T-cell (primary cell): ENCODE measurements at regions not wholly inside any gene's neighbourhood (a gene's known extent, or its start where the extent isn't known, plus 50 kb on each side); places are given as distances from the start of the nearest gene placed in this dataset.
"Not testable (repeated sequence)": the region's sequence is repeated elsewhere in the genome, so short reads cannot be mapped to it uniquely, and the experiment has no call there.

Experiments
- ATAC-seq, 4 experiments: fragments of 200-7000 bp in 3 of 4; fragments of 150-1000 bp in 1 of 4; cut with Tn5 transposase; replicated peaks in 1 of 4; 1 replicate in 3 of 4; 2 replicates in 1 of 4; pipeline ENCODE4 v1.10.0; 2021; ENCODE audit warnings: moderate library complexity in 3 of 4, mild to moderate bottlenecking in 2 of 4, moderate number of reproducible peaks in 1 of 4
- CTCF ChIA-PET, 2 donors: fragments of 300-600 bp; sonication (Branson Sonifier 250); formaldehyde crosslinking; loops; one replicate each; lab custom pipeline; 2022; ENCODE audit warnings: antibody characterized with exemption in 2 of 2; lab: Charles Lee
- POLR2A ChIA-PET, 2 donors: fragments of 300-600 bp; sonication (Branson Sonifier 250); formaldehyde crosslinking; loops; one replicate each; lab custom pipeline; 2022; ENCODE audit warnings: antibody characterized with exemption in 2 of 2; lab: Charles Lee
- DNase-seq, 35 experiments: peaks; one replicate each; pipeline versions ENCODE4 v3.0.0 to v3.0.0-alpha.2; 2013 to 2023
- H3K27ac ChIP-seq: one replicate; pipeline ENCODE4 v1.5.1; 2013; ENCODE audit warnings: low read length
- H3K27me3 ChIP-seq, 2 experiments: replicated peaks in 1 of 2; 1 replicate in 1 of 2; 2 replicates in 1 of 2; pipeline versions ENCODE4 v1.6.1 to v1.7.0; 2013; ENCODE audit warnings: low read length in 1 of 2, mixed read lengths in 1 of 2; ENCODE audit not compliant: control insufficient read depth in 2 of 2, insufficient read depth in 2 of 2; ENCODE audit errors: extremely low read depth in 1 of 2
- H3K36me3 ChIP-seq, 2 donors: 1 replicate in 1 of 2; 2 replicates in 1 of 2; pipeline versions ENCODE4 v1.6.1 to v1.7.0; 2013; ENCODE audit warnings: low read length in 1 of 2; ENCODE audit not compliant: control insufficient read depth in 2 of 2, insufficient read depth in 1 of 2; ENCODE audit errors: extremely low read depth in 1 of 2
- H3K4me1 ChIP-seq, 2 experiments: 1 replicate in 1 of 2; 2 replicates in 1 of 2; pipeline versions ENCODE4 v1.6.1 to v1.7.0; 2013; ENCODE audit warnings: low read length in 2 of 2, mixed read lengths in 1 of 2; ENCODE audit not compliant: insufficient read depth in 2 of 2, control insufficient read depth in 1 of 2; ENCODE audit errors: extremely low read depth in 1 of 2
- H3K4me3 ChIP-seq, 2 donors: 1 replicate in 1 of 2; 2 replicates in 1 of 2; pipeline versions ENCODE4 v1.5.1 to v1.7.0; 2013; ENCODE audit warnings: mild to moderate bottlenecking in 2 of 2, low read length in 1 of 2, moderate library complexity in 1 of 2; ENCODE audit not compliant: control insufficient read depth in 1 of 2; ENCODE audit errors: extremely low read depth in 1 of 2
- H3K9me3 ChIP-seq: 2 replicates; pipeline ENCODE4 v1.7.0; 2013
- H3K27ac Mint-ChIP-seq, 2 donors: one replicate each; pipeline ENCODE4 v1.8.0; 2020 to 2021; ENCODE audit warnings: mild to moderate bottlenecking in 2 of 2, mixed read lengths in 2 of 2
- H3K27me3 Mint-ChIP-seq, 2 donors: one replicate each; pipeline ENCODE4 v1.8.0; 2021 to 2022; ENCODE audit warnings: mixed read lengths in 2 of 2
- H3K36me3 Mint-ChIP-seq: one replicate; pipeline ENCODE4 v1.8.0; 2021; ENCODE audit warnings: mixed read lengths
- H3K4me1 Mint-ChIP-seq, 3 donors: one replicate each; pipeline ENCODE4 v1.8.0; 2020 to 2022; ENCODE audit warnings: mixed read lengths in 3 of 3, mild to moderate bottlenecking in 1 of 3
- H3K4me3 Mint-ChIP-seq, 3 donors: one replicate each; pipeline ENCODE4 v1.8.0; 2020 to 2022; ENCODE audit warnings: mild to moderate bottlenecking in 3 of 3, mixed read lengths in 3 of 3, moderate library complexity in 3 of 3
- H3K9me3 Mint-ChIP-seq, 3 donors: one replicate each; pipeline ENCODE4 v1.8.0; 2020 to 2022; ENCODE audit warnings: mixed read lengths in 3 of 3
- WGBS: methylation state at CpG from one replicate; pipeline ENCODE4 v1.1.5; 2013; ENCODE audit warnings: missing lambda C conversion rate; ENCODE audit not compliant: insufficient coverage; 5-methylcytosine and 5-hydroxymethylcytosine counted together

GRCh38 chr21:6363591-6363990 lies 4157.8 kb upstream of the TPTE start:
- H3K4me3 ChIP-seq, H3K36me3 Mint-ChIP-seq, H3K27me3 Mint-ChIP-seq, DNase-seq, H3K27ac ChIP-seq, H3K4me3 Mint-ChIP-seq, H3K36me3 ChIP-seq, H3K4me1 Mint-ChIP-seq, H3K4me1 ChIP-seq, POLR2A ChIA-PET, H3K27me3 ChIP-seq, H3K9me3 Mint-ChIP-seq, H3K9me3 ChIP-seq, H3K27ac Mint-ChIP-seq, ATAC-seq: not testable (repeated sequence)
- no CpG with 5 or more reads among the region's 1 CpG for WGBS
- CTCF ChIA-PET = interaction anchor here (0.7 to 5.1 kb wide), 4 partner anchors 9 to 12 kb away, joined by 4 to 27 read pairs (median 6); no protein-coding TSS in a partner anchor

GRCh38 chr21:6368824-6369223 lies 4152.6 kb upstream of the TPTE start:
- no CpG with 5 or more reads among the region's 7 CpGs for WGBS
- H3K9me3 Mint-ChIP-seq, H3K27me3 ChIP-seq, H3K36me3 ChIP-seq, H3K4me1 Mint-ChIP-seq, H3K9me3 ChIP-seq, H3K4me3 ChIP-seq, H3K4me3 Mint-ChIP-seq, ATAC-seq, H3K4me1 ChIP-seq, POLR2A ChIA-PET, H3K27ac Mint-ChIP-seq, H3K36me3 Mint-ChIP-seq, CTCF ChIA-PET, H3K27me3 Mint-ChIP-seq: not testable (repeated sequence)
- peak overlapping the region; percentile 35 for H3K27ac ChIP-seq
- peak in 2 of 35 experiments; percentile 0 to 5 for DNase-seq

- H3K27ac ChIP-seq = not testable (repeated sequence)
- DNase-seq = peak in 1 of 35 experiments; percentile 4
Measured at GRCh38 chr21:6373253-6373652, 4148.1 kb upstream of the TPTE start.

GRCh38 chr21:6374232-6374631 lies 4147.2 kb upstream of the TPTE start:
- H3K4me3 ChIP-seq, H3K27me3 Mint-ChIP-seq, H3K36me3 Mint-ChIP-seq, H3K4me1 Mint-ChIP-seq, H3K36me3 ChIP-seq, H3K27ac ChIP-seq, ATAC-seq, H3K27me3 ChIP-seq, H3K27ac Mint-ChIP-seq, H3K9me3 Mint-ChIP-seq, H3K9me3 ChIP-seq, H3K4me3 Mint-ChIP-seq, H3K4me1 ChIP-seq: not testable (repeated sequence)
- WGBS = 45% methylated on average over 4 of the region's 12 CpGs
- peak in 14 of 35 experiments; percentile 1 to 39 (median 10) for DNase-seq
- ChIA-PET CTCF (interaction anchor here (0.8 to 2.0 kb wide), 4 partner anchors 8 to 12 kb away, joined by 3 to 27 read pairs (median 6); no protein-coding TSS in a partner anchor), POLR2A (interaction anchor here in 1 of 2 donors (0.6 kb wide), 1 partner anchor 12 kb away, joined by 6 read pairs; no protein-coding TSS in a partner anchor)

More at GRCh38 chr21:6373253-6373652, 4148.1 kb upstream of the TPTE start:
- H3K9me3 ChIP-seq, H3K4me1 Mint-ChIP-seq, H3K27me3 Mint-ChIP-seq, H3K36me3 ChIP-seq, POLR2A ChIA-PET, H3K27ac Mint-ChIP-seq, H3K4me1 ChIP-seq, H3K4me3 Mint-ChIP-seq, H3K9me3 Mint-ChIP-seq, H3K36me3 Mint-ChIP-seq, H3K4me3 ChIP-seq, ATAC-seq, H3K27me3 ChIP-seq: not testable (repeated sequence)
- CTCF ChIA-PET = interaction anchor here (1.3 to 2.0 kb wide), 4 partner anchors 9 to 11 kb away, joined by 4 to 27 read pairs (median 6); no protein-coding TSS in a partner anchor
- no CpG with 5 or more reads among the region's 3 CpGs for WGBS

- POLR2A ChIA-PET = interaction anchor here in 1 of 2 donors (0.6 kb wide), 1 partner anchor 13 kb away, joined by 6 read pairs; no protein-coding TSS in a partner anchor
- not testable (repeated sequence) for H3K9me3 Mint-ChIP-seq, H3K27ac Mint-ChIP-seq, H3K4me3 ChIP-seq, H3K36me3 ChIP-seq, H3K27me3 ChIP-seq, H3K27me3 Mint-ChIP-seq, H3K9me3 ChIP-seq, H3K27ac ChIP-seq, H3K4me1 ChIP-seq, H3K36me3 Mint-ChIP-seq, ATAC-seq, H3K4me3 Mint-ChIP-seq, H3K4me1 Mint-ChIP-seq
- WGBS = 87% methylated on average over 3 of the region's 4 CpGs
- DNase-seq = peak in 5 of 35 experiments; percentile 0 to 24 (median 5)
- CTCF ChIA-PET = interaction anchor here (0.8 to 2.0 kb wide), 3 partner anchors 9 to 11 kb away, joined by 3 to 27 read pairs (median 8); no protein-coding TSS in a partner anchor
Measured at GRCh38 chr21:6374926-6375325, 4146.5 kb upstream of the TPTE start.

GRCh38 chr21:6375776-6376175 lies 4145.6 kb upstream of the TPTE start:
- not testable (repeated sequence) for H3K27me3 Mint-ChIP-seq

More at GRCh38 chr21:6375776-6376175, 4145.6 kb upstream of the TPTE start:
- CTCF ChIA-PET = interaction anchor here in 1 of 2 donors (1.3 kb wide), 1 partner anchor 12 kb away, joined by 5 read pairs; no protein-coding TSS in a partner anchor
- H3K36me3 Mint-ChIP-seq, H3K36me3 ChIP-seq, H3K4me3 Mint-ChIP-seq, H3K27me3 ChIP-seq, H3K9me3 Mint-ChIP-seq, H3K4me1 Mint-ChIP-seq, H3K4me1 ChIP-seq, H3K27ac Mint-ChIP-seq, H3K4me3 ChIP-seq, ATAC-seq, H3K27ac ChIP-seq, POLR2A ChIA-PET, H3K9me3 ChIP-seq: not testable (repeated sequence)
- no CpG with 5 or more reads among the region's 5 CpGs for WGBS
- peak in 1 of 35 experiments; percentile 1 for DNase-seq
